SK-N-SH treated with all-trans-retinoic acid at 6 μM for 48 hours (cell line): ENCODE measurements at regions not wholly inside any gene's neighbourhood (a gene's known extent, or its start where the extent isn't known, plus 50 kb on each side); places are given as distances from the start of the nearest gene placed in this dataset.

Experiments used
- ATAC-seq: fragments of 200-7000 bp; cut with Tn5 transposase; 3 replicates; pipeline ENCODE4 v1.9.1; 2020; ENCODE audit warnings: mild to moderate bottlenecking, moderate library complexity
- ARNTL ChIP-seq: fragments of 450-650 bp; formaldehyde crosslinking; IDR thresholded peaks from 2 replicates; pipeline ENCODE4 v1.5.0; 2020; ENCODE audit warnings: low read depth, mild to moderate bottlenecking, moderate library complexity, borderline replicate concordance
- BACH2 ChIP-seq: fragments of 250-450 bp; sonication (Bioruptor Pico); IDR thresholded peaks from 2 replicates; pipeline ENCODE4 v1.9.0; 2021; ENCODE audit warnings: mild to moderate bottlenecking, borderline replicate concordance
- CSRNP3 ChIP-seq: fragments of 250-450 bp; sonication (Bioruptor Pico); IDR thresholded peaks from 2 replicates; pipeline ENCODE4 v1.5.1; 2021; ENCODE audit warnings: mild to moderate bottlenecking, moderate library complexity
- ESRRG ChIP-seq: fragments of 250-450 bp; sonication (Bioruptor Pico); IDR thresholded peaks from 2 replicates; pipeline ENCODE4 v1.6.1; 2021; ENCODE audit warnings: mild to moderate bottlenecking
- GLIS3 ChIP-seq: fragments of 250-450 bp; sonication (Bioruptor Pico); IDR thresholded peaks from 2 replicates; pipeline ENCODE4 v1.5.0; 2020; ENCODE audit warnings: mild to moderate bottlenecking, moderate library complexity
- ISL1 ChIP-seq: fragments of 250-450 bp; sonication (Bioruptor Pico); IDR thresholded peaks from 2 replicates; pipeline ENCODE4 v2.1.2; 2022; ENCODE audit warnings: mild to moderate bottlenecking, moderate library complexity
- OSR1 ChIP-seq: fragments of 250-450 bp; sonication (Bioruptor Pico); IDR thresholded peaks from 2 replicates; pipeline ENCODE4 v1.8.0; 2022; ENCODE audit warnings: moderate library complexity, mild to moderate bottlenecking, inconsistent platforms
- PPARA ChIP-seq: fragments of 250-450 bp; sonication (Bioruptor Pico); IDR thresholded peaks from 2 replicates; pipeline ENCODE4 v1.5.0; 2020; ENCODE audit warnings: mild to moderate bottlenecking, borderline replicate concordance
- RARB ChIP-seq: fragments of 250-450 bp; sonication (Bioruptor Pico); IDR thresholded peaks from 2 replicates; pipeline ENCODE4 v1.8.0; 2021; ENCODE audit warnings: mild to moderate bottlenecking, moderate library complexity
- SNAI2 ChIP-seq: fragments of 250-450 bp; sonication (Bioruptor Pico); IDR thresholded peaks from 2 replicates; pipeline ENCODE4 v1.5.0; 2020; ENCODE audit warnings: mild to moderate bottlenecking, moderate library complexity
- TCF4 ChIP-seq: fragments of 250-450 bp; sonication (Bioruptor Pico); IDR thresholded peaks from 2 replicates; pipeline ENCODE4 v1.8.0; 2021; ENCODE audit warnings: mild to moderate bottlenecking, moderate library complexity, borderline replicate concordance
- TOX ChIP-seq: fragments of 250-450 bp; sonication (Bioruptor Pico); IDR thresholded peaks from 2 replicates; pipeline ENCODE4 v1.8.0; 2021; ENCODE audit warnings: mild to moderate bottlenecking, moderate library complexity, borderline replicate concordance
- ZC3H10 ChIP-seq: fragments of 250-450 bp; sonication (Bioruptor Pico); IDR thresholded peaks from 2 replicates; pipeline ENCODE4 v1.5.1; 2021; ENCODE audit warnings: mild to moderate bottlenecking, moderate library complexity
- ZFP3 ChIP-seq: fragments of 250-450 bp; sonication (Bioruptor Pico); IDR thresholded peaks from 2 replicates; pipeline ENCODE4 v1.5.0; 2020; ENCODE audit warnings: mild to moderate bottlenecking, moderate library complexity
- ZFP30 ChIP-seq: fragments of 450-650 bp; formaldehyde crosslinking; IDR thresholded peaks from 2 replicates; pipeline ENCODE4 v1.5.0; 2022; ENCODE audit warnings: mild to moderate bottlenecking, moderate library complexity
- ZNF565 ChIP-seq: fragments of 450-650 bp; formaldehyde crosslinking; conservative IDR thresholded peaks from 2 replicates; pipeline ENCODE4 v1.5.0; 2020; ENCODE audit warnings: low read depth, mild to moderate bottlenecking, moderate library complexity
- ZNF70 ChIP-seq: fragments of 450-650 bp; formaldehyde crosslinking; IDR thresholded peaks from 2 replicates; pipeline ENCODE4 v1.5.0; 2020; ENCODE audit warnings: mild to moderate bottlenecking, moderate library complexity
- ZNF8 ChIP-seq: fragments of 450-650 bp; formaldehyde crosslinking; IDR thresholded peaks from 2 replicates; pipeline ENCODE4 v1.5.0; 2020; ENCODE audit warnings: mild to moderate bottlenecking, moderate library complexity
- TF ChIP-seq, protein P1 (sequence below): fragments of 250-450 bp; sonication (Bioruptor Pico); IDR thresholded peaks from 2 replicates; pipeline ENCODE4 v1.8.0; 2021; ENCODE audit warnings: low read depth, mild to moderate bottlenecking, moderate library complexity, borderline replicate concordance
- TF ChIP-seq, protein P2 (sequence below): fragments of 250-450 bp; sonication (Bioruptor Pico); IDR thresholded peaks from 2 replicates; pipeline ENCODE4 v1.8.0; 2020; ENCODE audit warnings: mild to moderate bottlenecking, moderate library complexity, borderline replicate concordance
- TF ChIP-seq, protein P3 (sequence below): fragments of 250-450 bp; sonication (Bioruptor Pico); IDR thresholded peaks from 2 replicates; pipeline ENCODE4 v1.5.0; 2020; ENCODE audit warnings: mild to moderate bottlenecking, moderate library complexity

- TF ChIP-seq ZC3H10 (CRISPR knock-in tag) (no peak), OSR1 (CRISPR knock-in tag) (no peak), ZNF565 (CRISPR knock-in tag) (no peak), PPARA (CRISPR knock-in tag) (no peak), CSRNP3 (CRISPR knock-in tag) (no peak), ZNF8 (no peak), TOX (CRISPR knock-in tag) (peak; percentile 56), ZNF70 (CRISPR knock-in tag) (no peak), TCF4 (0 out of 2 replicates have a peak, but pooled peaks have one; percentile 31), ISL1 (CRISPR knock-in tag) (peak; percentile 53)
- TF ChIP-seq, protein P1, sequence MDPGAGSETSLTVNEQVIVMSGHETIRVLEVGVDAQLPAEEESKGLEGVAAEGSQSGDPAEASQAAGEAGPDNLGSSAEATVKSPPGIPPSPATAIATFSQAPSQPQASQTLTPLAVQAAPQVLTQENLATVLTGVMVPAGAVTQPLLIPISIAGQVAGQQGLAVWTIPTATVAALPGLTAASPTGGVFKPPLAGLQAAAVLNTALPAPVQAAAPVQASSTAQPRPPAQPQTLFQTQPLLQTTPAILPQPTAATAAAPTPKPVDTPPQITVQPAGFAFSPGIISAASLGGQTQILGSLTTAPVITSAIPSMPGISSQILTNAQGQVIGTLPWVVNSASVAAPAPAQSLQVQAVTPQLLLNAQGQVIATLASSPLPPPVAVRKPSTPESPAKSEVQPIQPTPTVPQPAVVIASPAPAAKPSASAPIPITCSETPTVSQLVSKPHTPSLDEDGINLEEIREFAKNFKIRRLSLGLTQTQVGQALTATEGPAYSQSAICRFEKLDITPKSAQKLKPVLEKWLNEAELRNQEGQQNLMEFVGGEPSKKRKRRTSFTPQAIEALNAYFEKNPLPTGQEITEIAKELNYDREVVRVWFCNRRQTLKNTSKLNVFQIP, result no peak
- peak; percentile 30; the same call in 1 of the 3 replicates for ATAC-seq
These were observed 109.8 kb downstream of the DSEL start for GRCh38 chr18:67406714-67407113.

DNA sequence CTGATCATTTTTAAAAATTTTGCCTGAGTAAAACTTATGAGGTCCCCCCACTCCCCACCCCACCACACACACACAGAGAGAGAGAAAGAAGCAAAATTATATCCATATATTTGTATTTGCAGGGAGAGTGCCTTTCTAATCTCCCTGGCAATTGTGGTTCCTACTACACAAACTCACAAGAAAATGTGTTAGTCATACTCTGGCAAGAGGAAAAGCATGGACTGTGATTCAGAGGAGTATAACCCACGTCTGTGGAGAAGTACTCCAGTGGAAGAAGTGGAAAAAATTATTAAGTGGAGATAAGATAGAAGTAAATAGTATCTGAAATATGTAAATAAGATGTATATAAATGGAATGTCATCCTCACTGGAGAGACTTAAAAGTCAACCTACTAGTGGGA, 114.0 kb downstream of the DSEL start:
- peak; percentile 71 for ATAC-seq
- TF ChIP-seq TCF4 (no peak), OSR1 (CRISPR knock-in tag) (no peak), PPARA (CRISPR knock-in tag) (no peak), ZFP3 (CRISPR knock-in tag) (no peak)

GRCh38 chr18:67400502-67401117, 115.9 kb downstream of the DSEL start:
- ATAC-seq, result no peak
- TF ChIP-seq TOX (CRISPR knock-in tag) (no peak), ESRRG (CRISPR knock-in tag) (no peak), ZC3H10 (CRISPR knock-in tag) (no peak), GLIS3 (CRISPR knock-in tag) (no peak), ZNF565 (CRISPR knock-in tag) (no peak), RARB (CRISPR knock-in tag) (no peak), ZNF70 (CRISPR knock-in tag) (no peak), ZNF8 (no peak), ZFP3 (CRISPR knock-in tag) (no peak), SNAI2 (CRISPR knock-in tag) (no peak), ARNTL (CRISPR knock-in tag) (no peak), TCF4 (no peak), CSRNP3 (CRISPR knock-in tag) (no peak), BACH2 (CRISPR knock-in tag) (no peak), PPARA (CRISPR knock-in tag) (no peak), OSR1 (CRISPR knock-in tag) (no peak), ZFP30 (CRISPR knock-in tag) (no peak)
- TF ChIP-seq, protein P2, sequence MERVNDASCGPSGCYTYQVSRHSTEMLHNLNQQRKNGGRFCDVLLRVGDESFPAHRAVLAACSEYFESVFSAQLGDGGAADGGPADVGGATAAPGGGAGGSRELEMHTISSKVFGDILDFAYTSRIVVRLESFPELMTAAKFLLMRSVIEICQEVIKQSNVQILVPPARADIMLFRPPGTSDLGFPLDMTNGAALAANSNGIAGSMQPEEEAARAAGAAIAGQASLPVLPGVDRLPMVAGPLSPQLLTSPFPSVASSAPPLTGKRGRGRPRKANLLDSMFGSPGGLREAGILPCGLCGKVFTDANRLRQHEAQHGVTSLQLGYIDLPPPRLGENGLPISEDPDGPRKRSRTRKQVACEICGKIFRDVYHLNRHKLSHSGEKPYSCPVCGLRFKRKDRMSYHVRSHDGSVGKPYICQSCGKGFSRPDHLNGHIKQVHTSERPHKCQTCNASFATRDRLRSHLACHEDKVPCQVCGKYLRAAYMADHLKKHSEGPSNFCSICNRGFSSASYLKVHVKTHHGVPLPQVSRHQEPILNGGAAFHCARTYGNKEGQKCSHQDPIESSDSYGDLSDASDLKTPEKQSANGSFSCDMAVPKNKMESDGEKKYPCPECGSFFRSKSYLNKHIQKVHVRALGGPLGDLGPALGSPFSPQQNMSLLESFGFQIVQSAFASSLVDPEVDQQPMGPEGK (CRISPR knock-in tag), result no peak
- TF ChIP-seq, protein P3, sequence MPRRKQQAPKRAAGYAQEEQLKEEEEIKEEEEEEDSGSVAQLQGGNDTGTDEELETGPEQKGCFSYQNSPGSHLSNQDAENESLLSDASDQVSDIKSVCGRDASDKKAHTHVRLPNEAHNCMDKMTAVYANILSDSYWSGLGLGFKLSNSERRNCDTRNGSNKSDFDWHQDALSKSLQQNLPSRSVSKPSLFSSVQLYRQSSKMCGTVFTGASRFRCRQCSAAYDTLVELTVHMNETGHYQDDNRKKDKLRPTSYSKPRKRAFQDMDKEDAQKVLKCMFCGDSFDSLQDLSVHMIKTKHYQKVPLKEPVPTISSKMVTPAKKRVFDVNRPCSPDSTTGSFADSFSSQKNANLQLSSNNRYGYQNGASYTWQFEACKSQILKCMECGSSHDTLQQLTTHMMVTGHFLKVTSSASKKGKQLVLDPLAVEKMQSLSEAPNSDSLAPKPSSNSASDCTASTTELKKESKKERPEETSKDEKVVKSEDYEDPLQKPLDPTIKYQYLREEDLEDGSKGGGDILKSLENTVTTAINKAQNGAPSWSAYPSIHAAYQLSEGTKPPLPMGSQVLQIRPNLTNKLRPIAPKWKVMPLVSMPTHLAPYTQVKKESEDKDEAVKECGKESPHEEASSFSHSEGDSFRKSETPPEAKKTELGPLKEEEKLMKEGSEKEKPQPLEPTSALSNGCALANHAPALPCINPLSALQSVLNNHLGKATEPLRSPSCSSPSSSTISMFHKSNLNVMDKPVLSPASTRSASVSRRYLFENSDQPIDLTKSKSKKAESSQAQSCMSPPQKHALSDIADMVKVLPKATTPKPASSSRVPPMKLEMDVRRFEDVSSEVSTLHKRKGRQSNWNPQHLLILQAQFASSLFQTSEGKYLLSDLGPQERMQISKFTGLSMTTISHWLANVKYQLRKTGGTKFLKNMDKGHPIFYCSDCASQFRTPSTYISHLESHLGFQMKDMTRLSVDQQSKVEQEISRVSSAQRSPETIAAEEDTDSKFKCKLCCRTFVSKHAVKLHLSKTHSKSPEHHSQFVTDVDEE (CRISPR knock-in tag), result no peak
- TF ChIP-seq, protein P1, result no peak
